Ascending aorta (tissue), 2 donors: ENCODE measurements at regions not wholly inside any gene's neighbourhood (a gene's known extent, or its start where the extent isn't known, plus 50 kb on each side); places are given as distances from the start of the nearest gene placed in this dataset.

ENCODE experiments used
- DNase-seq, 2 donors: peaks; one replicate each; pipeline ENCODE4 v3.0.0-alpha.2; 2019; ENCODE audit warnings: low spot score in 2 of 2
- H3K27ac ChIP-seq, 2 donors: fragments of 200-600 bp; sonication (generic); one replicate each; pipeline ENCODE4 v1.5.1; 2016 to 2017; ENCODE audit warnings: mild to moderate bottlenecking in 1 of 2
- H3K27me3 ChIP-seq: fragments of 200-600 bp; sonication (generic); one replicate; pipeline ENCODE4 v1.5.1; 2017
- H3K36me3 ChIP-seq, 2 donors: fragments of 200-600 bp; sonication (generic); one replicate each; pipeline ENCODE4 v1.5.1; 2016
- H3K4me1 ChIP-seq, 2 donors: fragments of 200-600 bp; sonication (generic); one replicate each; pipeline ENCODE4 v1.5.1; 2016 to 2017; ENCODE audit warnings: mild to moderate bottlenecking in 1 of 2
- H3K4me3 ChIP-seq, 2 donors: fragments of 200-600 bp; sonication (generic); one replicate each; pipeline ENCODE4 v1.5.1; 2016 to 2017; ENCODE audit warnings: mild to moderate bottlenecking in 1 of 2
- H3K9me3 ChIP-seq, 2 donors: fragments of 200-600 bp; sonication (generic); one replicate each; pipeline ENCODE4 v1.5.1; 2016
- intact Hi-C: fragments of 100-400 bp; cut with DNase I; formaldehyde crosslinking; loops from one replicate; pipeline ENCODE4 v1.15.1; 2023
- TF ChIP-seq, protein P1 (sequence below), 3 experiments: fragments of 200-600 bp in 2 of 3; fragments of 450-650 bp in 1 of 3; sonication (generic) in 2 of 3; IDR thresholded peaks; one replicate each; pipeline ENCODE4 v1.5.1; 2016 to 2019; ENCODE audit warnings: antibody characterized with exemption in 3 of 3, mild to moderate bottlenecking in 1 of 3, moderate library complexity in 1 of 3

DNA sequence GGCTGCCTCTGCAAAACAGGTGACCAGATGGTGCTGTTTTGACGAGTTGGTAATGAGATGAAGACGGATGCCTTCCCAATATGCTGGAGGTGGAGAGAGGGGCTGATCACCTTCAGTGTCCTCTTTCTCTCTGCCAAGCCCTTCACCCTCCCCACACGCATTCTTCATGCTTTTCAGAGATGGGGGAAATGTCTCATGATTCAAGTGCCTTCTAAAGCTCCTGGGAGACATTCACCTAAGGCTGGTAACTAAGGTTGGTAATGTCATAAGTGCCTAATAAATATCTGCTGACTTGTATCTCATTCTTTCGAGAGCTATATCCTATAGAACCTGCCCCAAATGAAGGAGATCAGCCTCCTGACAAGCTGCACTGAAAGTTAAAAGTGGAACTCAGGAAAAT lies 86.2 kb upstream of the MBNL2 start:
- intact Hi-C loops, result no loop called here
- H3K4me3 ChIP-seq, result no peak overlapping the region
- H3K27me3 ChIP-seq, result no peaks in the 10 kb centered on the region
- DNase-seq, result no peak
- no peaks in the 10 kb centered on the region for H3K36me3 ChIP-seq
- TF ChIP-seq, protein P1, sequence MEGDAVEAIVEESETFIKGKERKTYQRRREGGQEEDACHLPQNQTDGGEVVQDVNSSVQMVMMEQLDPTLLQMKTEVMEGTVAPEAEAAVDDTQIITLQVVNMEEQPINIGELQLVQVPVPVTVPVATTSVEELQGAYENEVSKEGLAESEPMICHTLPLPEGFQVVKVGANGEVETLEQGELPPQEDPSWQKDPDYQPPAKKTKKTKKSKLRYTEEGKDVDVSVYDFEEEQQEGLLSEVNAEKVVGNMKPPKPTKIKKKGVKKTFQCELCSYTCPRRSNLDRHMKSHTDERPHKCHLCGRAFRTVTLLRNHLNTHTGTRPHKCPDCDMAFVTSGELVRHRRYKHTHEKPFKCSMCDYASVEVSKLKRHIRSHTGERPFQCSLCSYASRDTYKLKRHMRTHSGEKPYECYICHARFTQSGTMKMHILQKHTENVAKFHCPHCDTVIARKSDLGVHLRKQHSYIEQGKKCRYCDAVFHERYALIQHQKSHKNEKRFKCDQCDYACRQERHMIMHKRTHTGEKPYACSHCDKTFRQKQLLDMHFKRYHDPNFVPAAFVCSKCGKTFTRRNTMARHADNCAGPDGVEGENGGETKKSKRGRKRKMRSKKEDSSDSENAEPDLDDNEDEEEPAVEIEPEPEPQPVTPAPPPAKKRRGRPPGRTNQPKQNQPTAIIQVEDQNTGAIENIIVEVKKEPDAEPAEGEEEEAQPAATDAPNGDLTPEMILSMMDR (IDR thresholded peaks at IDR 0.05), result no peak
- H3K4me1 ChIP-seq, result peaks cover 0 to 2% of the 10 kb centered on the region in 2 donors
- no peak overlapping the region for H3K27ac ChIP-seq
- no peaks in the 10 kb centered on the region for H3K9me3 ChIP-seq

DNA sequence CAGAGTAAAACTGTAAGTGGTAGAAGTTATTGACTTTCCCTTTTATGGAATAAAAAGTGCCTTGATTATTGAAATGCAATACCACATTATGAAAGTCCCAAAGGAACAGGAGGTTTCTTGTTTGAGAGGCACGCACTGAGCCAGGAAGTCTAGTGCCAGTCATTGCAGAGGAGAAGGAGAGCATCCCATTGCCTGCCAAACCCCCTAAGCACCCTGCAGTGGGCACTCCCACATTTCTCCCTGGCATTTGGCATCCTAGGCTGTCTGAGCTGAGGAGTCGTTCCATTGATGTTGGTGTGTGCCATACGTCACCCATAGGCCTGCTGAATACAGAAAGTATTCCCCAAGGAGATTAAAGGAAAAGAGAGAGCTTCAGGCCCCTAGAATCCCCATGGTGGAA lies 85.7 kb upstream of the MBNL2 start:
- no peak overlapping the region for H3K4me3 ChIP-seq
- H3K36me3 ChIP-seq, result no peaks in the 10 kb centered on the region
- peaks cover 0 to 2% of the 10 kb centered on the region in 2 donors for H3K4me1 ChIP-seq
- no peaks in the 10 kb centered on the region for H3K27me3 ChIP-seq
- TF ChIP-seq, protein P1 (IDR thresholded peaks at IDR 0.05), result no peak
- no peak overlapping the region for H3K27ac ChIP-seq
- DNase-seq, result no peak
- intact Hi-C loops, result no loop called here
- no peaks in the 10 kb centered on the region for H3K9me3 ChIP-seq

DNA sequence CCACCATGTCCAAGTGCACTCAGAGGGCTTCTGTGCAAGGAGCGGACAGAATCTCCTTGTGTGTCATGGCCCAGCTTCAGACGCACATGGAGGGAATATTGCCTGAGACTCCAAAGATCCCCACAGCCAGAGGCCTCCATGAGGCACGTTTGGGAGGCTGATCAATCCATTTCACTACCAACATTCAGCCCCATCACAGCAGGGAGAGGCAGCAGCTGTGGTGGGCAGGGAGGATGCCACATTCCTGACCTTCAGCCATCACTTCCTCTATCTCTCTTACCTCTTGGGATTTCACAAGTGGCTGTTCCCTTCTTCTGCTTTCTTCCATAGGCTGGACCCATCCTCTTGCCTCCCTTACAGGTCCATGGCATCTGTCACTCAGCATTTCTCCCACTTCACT lies 82.4 kb upstream of the MBNL2 start:
- intact Hi-C loops, result no loop called here
- Histone ChIP-seq H3K4me1 (peaks cover 0 to 5% of the 10 kb centered on the region in 2 donors), H3K4me3 (no peak overlapping the region), H3K36me3 (no peaks in the 10 kb centered on the region), H3K27me3 (no peaks in the 10 kb centered on the region), H3K27ac (no peak overlapping the region), H3K9me3 (no peaks in the 10 kb centered on the region)
- TF ChIP-seq, protein P1 (IDR thresholded peaks at IDR 0.05), result no peak
- DNase-seq, result no peak

DNA sequence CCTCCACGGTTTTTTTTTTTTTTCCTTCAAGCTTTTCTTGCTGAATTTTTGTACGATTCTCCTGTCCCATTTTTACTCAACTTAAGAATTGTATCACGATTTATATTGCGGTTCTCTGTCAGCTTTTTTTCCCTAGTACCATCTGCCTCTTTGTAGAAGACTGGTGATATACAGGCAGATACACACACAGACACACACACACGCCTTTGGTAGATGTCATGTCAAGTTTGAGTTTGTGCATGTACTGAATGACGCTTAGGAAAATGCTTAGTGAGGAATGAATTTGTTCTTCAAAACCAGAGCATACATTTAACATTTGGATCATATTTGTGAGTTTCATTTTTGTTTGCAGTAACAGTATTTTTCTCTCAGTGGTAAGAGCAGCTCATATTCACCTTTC lies 82.0 kb upstream of the MBNL2 start:
- peaks cover 0 to 5% of the 10 kb centered on the region in 2 donors for H3K4me1 ChIP-seq
- intact Hi-C loops, result no loop called here
- H3K9me3 ChIP-seq, result no peaks in the 10 kb centered on the region
- no peaks in the 10 kb centered on the region for H3K27me3 ChIP-seq
- no peaks in the 10 kb centered on the region for H3K36me3 ChIP-seq
- TF ChIP-seq, protein P1 (IDR thresholded peaks at IDR 0.05), result no peak
- DNase-seq, result no peak
- no peak overlapping the region for H3K27ac ChIP-seq
- no peak overlapping the region for H3K4me3 ChIP-seq

DNA sequence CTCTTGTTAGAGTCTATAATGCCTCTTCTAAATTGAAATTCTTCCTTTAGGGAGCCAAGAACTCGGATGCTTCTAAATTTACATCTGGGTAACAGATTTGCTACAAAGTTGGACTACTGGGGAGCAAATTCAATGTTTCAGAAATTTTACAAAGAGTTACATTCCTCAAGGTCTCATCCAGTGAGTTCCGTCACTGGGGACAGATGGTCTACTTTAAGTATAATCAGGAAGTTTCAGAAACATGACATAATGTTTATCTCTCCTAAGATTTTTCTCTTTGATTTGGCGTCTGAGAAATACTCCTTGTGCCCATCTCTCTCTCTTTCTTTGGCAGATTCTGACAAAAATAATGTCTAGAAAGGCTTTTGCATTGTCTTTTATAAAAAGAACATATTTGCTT lies 81.5 kb upstream of the MBNL2 start:
- H3K36me3 ChIP-seq, result no peaks in the 10 kb centered on the region
- H3K27me3 ChIP-seq, result no peaks in the 10 kb centered on the region
- intact Hi-C loops, result no loop called here
- peaks cover 0 to 5% of the 10 kb centered on the region in 2 donors for H3K4me1 ChIP-seq
- H3K9me3 ChIP-seq, result no peaks in the 10 kb centered on the region
- H3K27ac ChIP-seq, result no peak overlapping the region
- no peak overlapping the region for H3K4me3 ChIP-seq
- DNase-seq, result no peak
- TF ChIP-seq, protein P1 (IDR thresholded peaks at IDR 0.05), result no peak

DNA sequence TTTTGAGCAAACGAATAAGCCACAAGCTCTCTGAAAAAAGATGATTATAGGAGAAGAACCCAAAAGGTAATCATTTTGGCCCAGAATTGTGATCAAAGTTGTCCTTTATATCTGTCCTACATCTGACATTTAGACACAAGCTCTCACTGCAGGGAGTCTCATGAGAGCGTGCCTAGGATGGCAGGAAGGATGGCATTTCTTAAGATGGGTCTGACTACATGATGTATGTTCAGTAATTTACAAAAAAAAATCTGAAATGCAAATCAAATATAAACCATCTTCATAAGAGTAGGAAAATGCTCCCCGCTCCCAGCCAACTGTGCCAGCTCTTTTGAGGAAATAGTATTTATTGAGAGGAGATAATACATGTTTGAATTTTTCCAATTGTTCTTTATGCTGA lies 81.0 kb upstream of the MBNL2 start:
- H3K9me3 ChIP-seq, result no peaks in the 10 kb centered on the region
- intact Hi-C loops, result no loop called here
- H3K4me1 ChIP-seq, result peaks cover 0 to 5% of the 10 kb centered on the region in 2 donors
- H3K27ac ChIP-seq, result no peak overlapping the region
- no peak for DNase-seq
- no peaks in the 10 kb centered on the region for H3K36me3 ChIP-seq
- TF ChIP-seq, protein P1 (IDR thresholded peaks at IDR 0.05), result no peak
- no peak overlapping the region for H3K4me3 ChIP-seq
- no peaks in the 10 kb centered on the region for H3K27me3 ChIP-seq
